Chondrocyte (in vitro differentiated cells): ENCODE measurements at regions not wholly inside any gene's neighbourhood (a gene's known extent, or its start where the extent isn't known, plus 50 kb on each side); places are given as distances from the start of the nearest gene placed in this dataset.

Source experiments
- DNase-seq: peaks from one replicate; pipeline ENCODE4 v3.0.0; 2021; ENCODE audit warnings: mixed read lengths, low spot score
- H3K27ac Mint-ChIP-seq: one replicate; pipeline ENCODE4 v1.8.0; 2021; ENCODE audit warnings: mild to moderate bottlenecking, moderate library complexity, mixed read lengths; ENCODE audit not compliant: unreplicated experiment
- H3K27me3 Mint-ChIP-seq: 2 replicates; pipeline ENCODE4 v1.8.0; 2021; ENCODE audit warnings: low read depth, mixed read lengths
- H3K36me3 Mint-ChIP-seq: 2 replicates; pipeline ENCODE4 v1.8.0; 2021; ENCODE audit warnings: low read depth, mixed read lengths
- H3K4me1 Mint-ChIP-seq: 2 replicates; pipeline ENCODE4 v1.8.0; 2021; ENCODE audit warnings: low read depth, mild to moderate bottlenecking, mixed read lengths
- H3K4me3 Mint-ChIP-seq: one replicate; pipeline ENCODE4 v1.8.0; 2021; ENCODE audit warnings: mild to moderate bottlenecking, moderate library complexity, mixed read lengths; ENCODE audit not compliant: unreplicated experiment
- H3K9me3 Mint-ChIP-seq: 2 replicates; pipeline ENCODE4 v1.8.0; 2021; ENCODE audit warnings: low read depth, mixed read lengths
- CTCF ChIP-seq: fragments of 200-600 bp; sonication (generic); IDR thresholded peaks from 2 replicates; pipeline ENCODE4 v1.5.0; 2021; ENCODE audit warnings: antibody characterized with exemption, mild to moderate bottlenecking, moderate library complexity

DNA sequence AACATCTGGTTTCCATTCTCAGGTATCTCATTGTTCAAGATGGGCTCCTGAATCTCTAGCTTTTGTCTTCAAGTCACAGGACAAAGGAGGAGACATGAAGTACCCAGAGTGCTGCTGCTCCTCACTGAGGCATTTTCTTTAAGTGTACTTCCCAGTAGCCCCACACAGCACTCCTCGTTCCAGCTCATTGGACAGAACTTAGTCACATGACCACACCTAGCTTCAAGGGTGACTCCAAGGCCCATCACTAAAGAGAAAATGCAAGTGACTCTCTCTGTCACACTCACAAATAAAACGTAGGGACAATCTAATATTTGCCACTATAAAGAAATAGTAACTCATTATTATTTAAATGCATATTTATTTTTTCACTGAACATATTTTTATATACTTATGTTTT lies 58.3 kb upstream of the NEUROD6 start:
- no peaks in the 10 kb centered on the region for H3K9me3 Mint-ChIP-seq
- DNase-seq = no peak
- H3K27ac Mint-ChIP-seq = no peak overlapping the region
- H3K27me3 Mint-ChIP-seq = no peaks in the 10 kb centered on the region
- no peaks in the 10 kb centered on the region for H3K4me1 Mint-ChIP-seq
- TF ChIP-seq CTCF = no peak
- no peaks in the 10 kb centered on the region for H3K36me3 Mint-ChIP-seq
- no peak overlapping the region for H3K4me3 Mint-ChIP-seq

- H3K4me3 Mint-ChIP-seq = no peak overlapping the region
- H3K36me3 Mint-ChIP-seq = no peaks in the 10 kb centered on the region
- peaks cover 7% of the 10 kb centered on the region for H3K27me3 Mint-ChIP-seq
- no peak overlapping the region for H3K27ac Mint-ChIP-seq
- no peaks in the 10 kb centered on the region for H3K9me3 Mint-ChIP-seq
- no peak for TF ChIP-seq CTCF
- peaks cover 12% of the 10 kb centered on the region for H3K4me1 Mint-ChIP-seq
- no peak for DNase-seq
Observed at GRCh38 chr7:31407178-31407676, 66.7 kb upstream of the NEUROD6 start.

GRCh38 chr7:31408140-31408729 lies 67.7 kb upstream of the NEUROD6 start:
- H3K27me3 Mint-ChIP-seq = peaks cover 9% of the 10 kb centered on the region
- DNase-seq = no peak
- H3K27ac Mint-ChIP-seq = peak overlapping the region; percentile 56
- no peak for TF ChIP-seq CTCF
- peaks cover 12% of the 10 kb centered on the region for H3K4me1 Mint-ChIP-seq
- no peak overlapping the region for H3K4me3 Mint-ChIP-seq
- no peaks in the 10 kb centered on the region for H3K9me3 Mint-ChIP-seq
- H3K36me3 Mint-ChIP-seq = no peaks in the 10 kb centered on the region

DNA sequence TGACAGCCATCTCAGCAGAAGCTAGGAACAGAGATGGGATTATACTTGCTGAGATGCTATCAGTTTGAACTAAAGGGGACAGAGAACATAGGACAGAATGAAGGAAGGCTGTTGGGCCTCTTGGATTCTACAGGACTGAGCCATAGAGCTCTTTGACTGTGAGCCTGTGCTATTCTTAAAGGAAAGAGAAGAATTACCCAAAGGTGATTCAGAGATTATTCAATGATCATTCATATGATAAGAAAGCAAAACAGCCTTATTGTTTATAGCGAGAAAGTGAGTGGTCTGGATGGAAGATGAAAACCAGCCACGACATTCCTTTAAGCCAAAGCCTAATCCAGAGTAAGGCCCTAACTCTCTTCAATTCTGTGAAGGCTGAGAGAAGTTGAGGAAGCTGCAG lies 69.7 kb upstream of the NEUROD6 start:
- H3K4me1 Mint-ChIP-seq = peaks cover 12% of the 10 kb centered on the region
- no peak overlapping the region for H3K27ac Mint-ChIP-seq
- no peak overlapping the region for H3K4me3 Mint-ChIP-seq
- no peaks in the 10 kb centered on the region for H3K36me3 Mint-ChIP-seq
- no peak for TF ChIP-seq CTCF
- no peak for DNase-seq
- H3K27me3 Mint-ChIP-seq = peaks cover 6% of the 10 kb centered on the region
- no peaks in the 10 kb centered on the region for H3K9me3 Mint-ChIP-seq

GRCh38 chr7:31411416-31411815 lies 70.9 kb upstream of the NEUROD6 start:
- H3K4me3 Mint-ChIP-seq = no peak overlapping the region
- no peak for TF ChIP-seq CTCF
- no peaks in the 10 kb centered on the region for H3K36me3 Mint-ChIP-seq
- no peak for DNase-seq
- H3K27ac Mint-ChIP-seq = no peak overlapping the region
- peaks cover 12% of the 10 kb centered on the region for H3K4me1 Mint-ChIP-seq
- H3K27me3 Mint-ChIP-seq = peaks cover 4% of the 10 kb centered on the region
- no peaks in the 10 kb centered on the region for H3K9me3 Mint-ChIP-seq
